BE2C (cell line): ENCODE measurements at regions not wholly inside any gene's neighbourhood (a gene's known extent, or its start where the extent isn't known, plus 50 kb on each side); places are given as distances from the start of the nearest gene placed in this dataset.

ENCODE experiments used
- DNase-seq: peaks from one replicate; pipeline ENCODE4 v3.0.0-alpha.2; 2020
- H3K27me3 ChIP-seq: fragments of 250-450 bp; sonication (Bioruptor Pico); 2 replicates; pipeline ENCODE4 v1.5.1; 2020; ENCODE audit warnings: mild to moderate bottlenecking
- H3K36me3 ChIP-seq: fragments of 250-450 bp; sonication (Bioruptor Pico); 2 replicates; pipeline ENCODE4 v1.5.1; 2020; ENCODE audit warnings: mild to moderate bottlenecking
- H3K4me1 ChIP-seq: fragments of 250-450 bp; sonication (Bioruptor Pico); 2 replicates; pipeline ENCODE4 v1.5.1; 2020
- H3K4me3 ChIP-seq: 2 replicates; pipeline ENCODE4 v1.5.1; 2011; ENCODE audit warnings: low read depth, low read length
- H3K9me3 ChIP-seq: fragments of 250-450 bp; sonication (Bioruptor Pico); 2 replicates; pipeline ENCODE4 v1.5.1; 2020
- CTCF ChIP-seq: IDR thresholded peaks from 2 replicates; pipeline ENCODE4 v1.5.1; 2012; ENCODE audit warnings: mild to moderate bottlenecking, low read depth, low read length

- DNase-seq, result peak; percentile 9
- H3K9me3 ChIP-seq, result no peaks in the 10 kb centered on the region
- no peaks in the 10 kb centered on the region for H3K36me3 ChIP-seq
- H3K4me1 ChIP-seq, result peaks cover 56% of the 10 kb centered on the region
- no peak overlapping the region for H3K4me3 ChIP-seq
- H3K27me3 ChIP-seq, result no peaks in the 10 kb centered on the region
- TF ChIP-seq CTCF, result no peak
Measured at GRCh38 chr16:85384833-85385462, 228.2 kb upstream of the GSE1 start.

- H3K4me3 ChIP-seq, result no peak overlapping the region
- peaks cover 53% of the 10 kb centered on the region for H3K4me1 ChIP-seq
- peak; percentile 20 for DNase-seq
- H3K36me3 ChIP-seq, result no peaks in the 10 kb centered on the region
- H3K9me3 ChIP-seq, result no peaks in the 10 kb centered on the region
- no peak for TF ChIP-seq CTCF
- H3K27me3 ChIP-seq, result no peaks in the 10 kb centered on the region
Measured at GRCh38 chr16:85385463-85386331, 227.4 kb upstream of the GSE1 start.

- Histone ChIP-seq H3K36me3 (no peaks in the 10 kb centered on the region), H3K9me3 (no peaks in the 10 kb centered on the region; the same call in 1 of the 2 replicates), H3K4me1 (peaks cover 49% of the 10 kb centered on the region), H3K4me3 (no peak overlapping the region), H3K27me3 (no peaks in the 10 kb centered on the region)
- peak; percentile 5 for DNase-seq
- no peak for TF ChIP-seq CTCF
Measured at GRCh38 chr16:85386467-85387170, 226.5 kb upstream of the GSE1 start.

- Histone ChIP-seq H3K4me1 (peaks cover 49% of the 10 kb centered on the region), H3K27me3 (no peaks in the 10 kb centered on the region), H3K4me3 (no peak overlapping the region), H3K36me3 (no peaks in the 10 kb centered on the region), H3K9me3 (no peaks in the 10 kb centered on the region; the same call in 1 of the 2 replicates)
- no peak for DNase-seq
- TF ChIP-seq CTCF, result no peak
Measured at GRCh38 chr16:85387171-85387507, 226.0 kb upstream of the GSE1 start.

GRCh38 chr16:85387731-85388295 is 225.3 kb upstream of the GSE1 start:
- Histone ChIP-seq H3K4me1 (peaks cover 42% of the 10 kb centered on the region), H3K36me3 (no peaks in the 10 kb centered on the region), H3K4me3 (no peak overlapping the region), H3K27me3 (no peaks in the 10 kb centered on the region), H3K9me3 (no peaks in the 10 kb centered on the region; the same call in 1 of the 2 replicates)
- no peak for DNase-seq
- no peak for TF ChIP-seq CTCF
